H9 (cell line): ENCODE measurements at regions not wholly inside any gene's neighbourhood (a gene's known extent, or its start where the extent isn't known, plus 50 kb on each side); places are given as distances from the start of the nearest gene placed in this dataset.

Experiments
- DNase-seq: peaks from one replicate; pipeline ENCODE4 v3.0.0-alpha.2; 2017
- H2AFZ ChIP-seq: one replicate; pipeline ENCODE4 v1.6.1; 2013; ENCODE audit warnings: mild to moderate bottlenecking, low read length, control low read depth, moderate library complexity
- H2AK5ac ChIP-seq: 2 replicates; pipeline ENCODE4 v1.6.1; 2013; ENCODE audit warnings: low read length, control low read depth, mixed read lengths; ENCODE audit not compliant: insufficient read length
- H2BK120ac ChIP-seq: one replicate; pipeline ENCODE4 v1.6.1; 2013; ENCODE audit warnings: low read depth, mild to moderate bottlenecking, low read length, control low read depth, inconsistent platforms; ENCODE audit not compliant: poor library complexity, severe bottlenecking
- H2BK12ac ChIP-seq: 2 replicates; pipeline ENCODE4 v1.6.1; 2013; ENCODE audit warnings: low read length, control low read depth, mixed read lengths, low read depth; ENCODE audit not compliant: insufficient read length
- H2BK15ac ChIP-seq: 2 replicates; pipeline ENCODE4 v1.6.1; 2013; ENCODE audit warnings: low read depth, low read length, control low read depth
- H2BK20ac ChIP-seq: one replicate; pipeline ENCODE4 v1.6.1; 2013; ENCODE audit warnings: low read depth, mild to moderate bottlenecking, low read length, control low read depth, inconsistent platforms; ENCODE audit not compliant: poor library complexity, severe bottlenecking
- H2BK5ac ChIP-seq: 2 replicates; pipeline ENCODE4 v1.6.1; 2013; ENCODE audit warnings: low read length, control low read depth, mixed read lengths; ENCODE audit not compliant: insufficient read length
- H3K14ac ChIP-seq: 2 replicates; pipeline ENCODE4 v1.6.1; 2013; ENCODE audit warnings: low read length, control low read depth; ENCODE audit not compliant: insufficient read depth
- H3K18ac ChIP-seq: 2 replicates; pipeline ENCODE4 v1.6.1; 2013; ENCODE audit warnings: low read depth, mild to moderate bottlenecking, mixed read lengths, low read length, control low read depth; ENCODE audit not compliant: insufficient read length
- H3K23ac ChIP-seq: 2 replicates; pipeline ENCODE4 v1.6.1; 2013; ENCODE audit warnings: low read length, control low read depth, mixed read lengths, low read depth; ENCODE audit not compliant: insufficient read length
- H3K23me2 ChIP-seq: 2 replicates; pipeline ENCODE4 v1.6.1; 2013; ENCODE audit warnings: low read depth, mild to moderate bottlenecking, mixed read lengths, low read length, control low read depth; ENCODE audit not compliant: insufficient read length, poor library complexity, severe bottlenecking
- H3K27ac ChIP-seq: 2 replicates; pipeline ENCODE4 v1.5.1; 2013; ENCODE audit warnings: low read length, control low read depth, mixed read lengths, low read depth; ENCODE audit not compliant: insufficient read length
- H3K27me3 ChIP-seq: 2 replicates; pipeline ENCODE4 v1.6.1; 2013; ENCODE audit warnings: low read length, control low read depth, inconsistent platforms; ENCODE audit not compliant: insufficient read depth
- H3K4ac ChIP-seq: 2 replicates; pipeline ENCODE4 v1.6.1; 2013; ENCODE audit warnings: low read depth, mild to moderate bottlenecking, control low read depth, inconsistent platforms, low read length, moderate library complexity
- H3K4me1 ChIP-seq: 2 replicates; pipeline ENCODE4 v1.6.1; 2013; ENCODE audit warnings: low read length, control low read depth, inconsistent platforms; ENCODE audit not compliant: insufficient read depth
- H3K4me2 ChIP-seq: 2 replicates; pipeline ENCODE4 v1.6.1; 2013; ENCODE audit warnings: low read length, control low read depth, mixed read lengths; ENCODE audit not compliant: insufficient read length, insufficient read depth
- H3K56ac ChIP-seq: 2 replicates; pipeline ENCODE4 v1.6.1; 2013; ENCODE audit warnings: low read depth, mild to moderate bottlenecking, mixed read lengths, low read length, control low read depth; ENCODE audit not compliant: insufficient read length
- H3K79me1 ChIP-seq: 2 replicates; pipeline ENCODE4 v1.6.1; 2013; ENCODE audit warnings: low read depth, mild to moderate bottlenecking, moderate library complexity, low read length, control low read depth, inconsistent platforms; ENCODE audit not compliant: insufficient read depth, poor library complexity, severe bottlenecking
- H3K79me2 ChIP-seq: 2 replicates; pipeline ENCODE4 v1.6.1; 2013; ENCODE audit warnings: low read length, control low read depth, inconsistent platforms; ENCODE audit not compliant: insufficient read depth
- H3K9ac ChIP-seq: 2 replicates; pipeline ENCODE4 v1.6.1; 2013; ENCODE audit warnings: low read length, control low read depth, mixed read lengths; ENCODE audit not compliant: insufficient read length; ENCODE audit errors: extremely low read depth
- H3K9me3 ChIP-seq: one replicate; pipeline ENCODE4 v1.6.1; 2013; ENCODE audit warnings: low read depth, low read length, inconsistent platforms; ENCODE audit not compliant: control insufficient read depth
- H3T11ph ChIP-seq: one replicate; pipeline ENCODE4 v1.6.1; 2013; ENCODE audit warnings: mild to moderate bottlenecking, low read length, control low read depth, inconsistent platforms
- H4K20me1 ChIP-seq: one replicate; pipeline ENCODE4 v1.6.1; 2013; ENCODE audit not compliant: control insufficient read depth, insufficient read length, insufficient read depth
- H4K5ac ChIP-seq: 2 replicates; pipeline ENCODE4 v1.6.1; 2013; ENCODE audit warnings: low read depth, mild to moderate bottlenecking, mixed read lengths, low read length, control low read depth; ENCODE audit not compliant: insufficient read length
- H4K8ac ChIP-seq: replicated peaks from 2 replicates; pipeline ENCODE4 v1.6.1; 2013; ENCODE audit warnings: low read length, control low read depth, mixed read lengths, low read depth; ENCODE audit not compliant: insufficient read length
- H4K91ac ChIP-seq: 2 replicates; pipeline ENCODE4 v1.6.1; 2013; ENCODE audit warnings: low read depth, mild to moderate bottlenecking, moderate library complexity, mixed read lengths, low read length, control low read depth; ENCODE audit not compliant: insufficient read length
- H3K27ac Mint-ChIP-seq, 3 experiments: 2 replicates in 2 of 3; 3 replicates in 1 of 3; pipeline ENCODE4 v1.8.0; 2020 to 2021; ENCODE audit warnings: mixed read lengths in 3 of 3, mild to moderate bottlenecking in 1 of 3, moderate library complexity in 1 of 3
- H3K27me3 Mint-ChIP-seq: 2 replicates; pipeline ENCODE4 v1.8.0; 2021; ENCODE audit warnings: low read depth, mild to moderate bottlenecking, moderate library complexity, mixed read lengths
- H3K36me3 Mint-ChIP-seq, 3 experiments: 2 replicates in 2 of 3; 3 replicates in 1 of 3; pipeline ENCODE4 v1.8.0; 2020 to 2021; ENCODE audit warnings: low read depth in 3 of 3, mixed read lengths in 3 of 3; ENCODE audit not compliant: insufficient read depth in 1 of 3
- H3K4me1 Mint-ChIP-seq, 2 experiments: 2 replicates each; pipeline ENCODE4 v1.8.0; 2020; ENCODE audit warnings: mixed read lengths in 2 of 2
- H3K4me3 Mint-ChIP-seq, 2 experiments: 2 replicates in 1 of 2; 3 replicates in 1 of 2; pipeline ENCODE4 v1.8.0; 2020 to 2021; ENCODE audit warnings: mild to moderate bottlenecking in 2 of 2, mixed read lengths in 2 of 2, moderate library complexity in 1 of 2
- H3K9me3 Mint-ChIP-seq, 2 experiments: 2 replicates in 1 of 2; 3 replicates in 1 of 2; pipeline ENCODE4 v1.8.0; 2020; ENCODE audit warnings: mild to moderate bottlenecking in 2 of 2, mixed read lengths in 2 of 2, moderate library complexity in 1 of 2
- WGBS: extraction: QIAGEN DNeasy Blood & Tissue Kit; methylation state at CpG from one replicate; pipeline ENCODE4 v1.1.7; 2013; ENCODE audit warnings: missing lambda C conversion rate, low lambda C conversion rate, mixed read lengths; ENCODE audit not compliant: insufficient read length; ENCODE audit errors: extremely low coverage; 5-methylcytosine and 5-hydroxymethylcytosine counted together
- TF ChIP-seq, protein P1 (sequence below): fragments of 200-600 bp; sonication (generic); conservative IDR thresholded peaks from 3 replicates; pipeline ENCODE4 v1.8.0; 2021; ENCODE audit warnings: antibody characterized with exemption, mild to moderate bottlenecking

DNA sequence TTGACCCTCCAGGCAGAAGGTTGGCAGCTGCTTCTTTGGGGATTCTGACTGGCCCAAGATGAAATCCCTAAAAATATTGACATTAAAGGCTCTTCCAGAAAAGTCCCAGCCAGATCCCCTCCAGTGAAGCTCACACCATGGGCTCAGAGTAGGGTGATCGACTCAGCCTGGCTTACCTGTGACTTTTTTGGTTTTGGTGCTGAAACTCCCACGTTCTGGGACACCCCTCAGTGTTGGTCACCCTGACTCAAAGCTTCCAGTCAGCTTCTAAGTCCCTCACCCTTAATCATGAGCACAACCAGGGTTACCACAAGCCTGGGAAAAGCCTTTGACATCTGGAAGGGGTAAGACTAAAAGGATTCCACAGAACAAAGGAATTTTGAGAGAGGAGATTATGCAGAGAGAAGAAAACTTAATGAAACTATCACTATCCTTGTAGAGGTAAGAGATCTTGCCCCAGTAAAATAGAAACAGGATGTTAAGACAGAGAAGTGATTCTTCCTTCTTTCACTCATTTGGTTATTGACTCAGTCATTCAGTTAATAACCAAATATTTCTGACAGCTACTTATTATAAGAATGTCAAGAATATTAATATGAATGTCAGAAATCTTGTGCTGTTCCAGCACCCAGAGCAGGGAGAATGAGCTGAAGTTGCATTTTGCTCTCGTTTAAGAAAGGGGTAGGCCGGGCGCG lies 66.8 kb upstream of the SEC11C start:
- Histone ChIP-seq H3K4me1 (no peaks in the 10 kb centered on the region), H2AFZ (no peak overlapping the region), H3K79me1 (no peaks in the 10 kb centered on the region), H3K23me2 (no peaks in the 10 kb centered on the region), H3K14ac (no peak overlapping the region), H3K4ac (no peak overlapping the region), H3K56ac (no peak overlapping the region), H2BK20ac (no peak overlapping the region), H2BK120ac (no peak overlapping the region), H2BK15ac (no peak overlapping the region), H2BK12ac (no peak overlapping the region), H3T11ph (no peak overlapping the region), H3K27me3 (no peaks in the 10 kb centered on the region), H4K5ac (no peak overlapping the region), H2BK5ac (no peak overlapping the region), H2AK5ac (no peak overlapping the region), H3K23ac (no peak overlapping the region), H3K9ac (no peak overlapping the region), H4K8ac (no peak overlapping the region), H3K4me2 (no peak overlapping the region), H3K18ac (no peak overlapping the region), H4K20me1 (no peaks in the 10 kb centered on the region), H3K79me2 (peaks cover 1% of the 10 kb centered on the region; the same call in 1 of the 2 replicates), H4K91ac (no peak overlapping the region), H3K27ac (no peak overlapping the region), H3K9me3 (no peaks in the 10 kb centered on the region)
- H3K9me3 Mint-ChIP-seq, result no peaks in the 10 kb centered on the region
- H3K36me3 Mint-ChIP-seq, result no peaks in the 10 kb centered on the region
- TF ChIP-seq, protein P1, sequence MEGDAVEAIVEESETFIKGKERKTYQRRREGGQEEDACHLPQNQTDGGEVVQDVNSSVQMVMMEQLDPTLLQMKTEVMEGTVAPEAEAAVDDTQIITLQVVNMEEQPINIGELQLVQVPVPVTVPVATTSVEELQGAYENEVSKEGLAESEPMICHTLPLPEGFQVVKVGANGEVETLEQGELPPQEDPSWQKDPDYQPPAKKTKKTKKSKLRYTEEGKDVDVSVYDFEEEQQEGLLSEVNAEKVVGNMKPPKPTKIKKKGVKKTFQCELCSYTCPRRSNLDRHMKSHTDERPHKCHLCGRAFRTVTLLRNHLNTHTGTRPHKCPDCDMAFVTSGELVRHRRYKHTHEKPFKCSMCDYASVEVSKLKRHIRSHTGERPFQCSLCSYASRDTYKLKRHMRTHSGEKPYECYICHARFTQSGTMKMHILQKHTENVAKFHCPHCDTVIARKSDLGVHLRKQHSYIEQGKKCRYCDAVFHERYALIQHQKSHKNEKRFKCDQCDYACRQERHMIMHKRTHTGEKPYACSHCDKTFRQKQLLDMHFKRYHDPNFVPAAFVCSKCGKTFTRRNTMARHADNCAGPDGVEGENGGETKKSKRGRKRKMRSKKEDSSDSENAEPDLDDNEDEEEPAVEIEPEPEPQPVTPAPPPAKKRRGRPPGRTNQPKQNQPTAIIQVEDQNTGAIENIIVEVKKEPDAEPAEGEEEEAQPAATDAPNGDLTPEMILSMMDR, result no peak
- no CpG with 5 or more reads among the region's 6 CpGs for WGBS
- no peak for DNase-seq
- no peak overlapping the region for H3K27ac Mint-ChIP-seq
- H3K27me3 Mint-ChIP-seq, result no peaks in the 10 kb centered on the region; the same call in 1 of the 2 replicates
- no peak overlapping the region for H3K4me3 Mint-ChIP-seq
- H3K4me1 Mint-ChIP-seq, result no peaks in the 10 kb centered on the region
